SK-N-SH (cell line): ENCODE measurements at regions not wholly inside any gene's neighbourhood (a gene's known extent, or its start where the extent isn't known, plus 50 kb on each side); places are given as distances from the start of the nearest gene placed in this dataset.

ENCODE experiments used
- CTCF ChIA-PET: fragments of 300-600, 350-600 bp; formaldehyde crosslinking; extraction: SDS; loops from one replicate; lab custom pipeline; 2021; lab: Yijun Ruan, JAX
- POLR2A ChIA-PET: fragments of 350-600 bp; sonication (Branson Sonifier 250); formaldehyde crosslinking; extraction: SDS; loops from one replicate; lab custom pipeline; 2020; ENCODE audit warnings: antibody characterized with exemption, inconsistent platforms; lab: Yijun Ruan, JAX
- DNase-seq: peaks from one replicate; pipeline ENCODE4 v3.0.0; 2012
- H2AFZ ChIP-seq: fragments of 200-600 bp; sonication (generic); 2 replicates; pipeline ENCODE4 v1.8.1; 2016; ENCODE audit warnings: antibody characterized with exemption, mild to moderate bottlenecking, low read depth
- H3F3A ChIP-seq: fragments of 200-600 bp; sonication (generic); replicated peaks from 2 replicates; pipeline ENCODE3; 2016; ENCODE audit warnings: antibody characterized with exemption, mild to moderate bottlenecking; ENCODE audit not compliant: insufficient read depth
- H3K27ac ChIP-seq, 2 experiments: fragments of 200-500 bp in 1 of 2; fragments of 200-600 bp in 1 of 2; sonication (Bioruptor generic) in 1 of 2; sonication (generic), shearing (Covaris generic) in 1 of 2; 2 replicates each; pipeline versions ENCODE4 v1.5.1 to v1.6.1; 2014 to 2016; ENCODE audit warnings: low read depth in 2 of 2, inconsistent platforms in 1 of 2, low read length in 1 of 2, mild to moderate bottlenecking in 1 of 2, mixed read lengths in 1 of 2
- H3K27me3 ChIP-seq: fragments of 200-600 bp; sonication (generic), shearing (Covaris generic); 2 replicates; pipeline ENCODE4 v1.6.1; 2016; ENCODE audit warnings: mixed run types; ENCODE audit not compliant: insufficient read depth
- H3K36me3 ChIP-seq, 2 experiments: fragments of 200-500 bp in 1 of 2; fragments of 200-600 bp in 1 of 2; sonication (Bioruptor generic) in 1 of 2; sonication (generic) in 1 of 2; replicated peaks in 1 of 2; 2 replicates each; pipeline versions ENCODE3 to v1.5.1; 2014 to 2016; ENCODE audit warnings: low read length in 1 of 2, mild to moderate bottlenecking in 1 of 2; ENCODE audit not compliant: insufficient read depth in 2 of 2, control insufficient read depth in 1 of 2
- H3K4me1 ChIP-seq, 2 experiments: fragments of 200-500 bp in 1 of 2; fragments of 200-600 bp in 1 of 2; sonication (Bioruptor generic) in 1 of 2; sonication (generic), shearing (Covaris generic) in 1 of 2; 2 replicates each; pipeline versions ENCODE4 v1.5.1 to v1.6.1; 2014 to 2016; ENCODE audit warnings: low read depth in 1 of 2, low read length in 1 of 2, mixed run types in 1 of 2; ENCODE audit not compliant: insufficient read depth in 2 of 2, control insufficient read depth in 1 of 2
- H3K4me2 ChIP-seq: fragments of 200-600 bp; sonication (generic), shearing (Covaris generic); 2 replicates; pipeline ENCODE4 v1.6.1; 2017; ENCODE audit warnings: mixed run types
- H3K4me3 ChIP-seq, 2 experiments: fragments of 200-500 bp in 1 of 2; fragments of 200-600 bp in 1 of 2; sonication (Bioruptor generic) in 1 of 2; sonication (generic), shearing (Covaris generic) in 1 of 2; 2 replicates each; pipeline versions ENCODE4 v1.5.1 to v1.8.1; 2014 to 2016; ENCODE audit warnings: low read depth in 2 of 2, inconsistent platforms in 1 of 2, low read length in 1 of 2, mild to moderate bottlenecking in 1 of 2, mixed read lengths in 1 of 2, moderate library complexity in 1 of 2
- H3K79me2 ChIP-seq: fragments of 200-600 bp; sonication (generic); 2 replicates; pipeline ENCODE4 v1.8.1; 2017; ENCODE audit warnings: mild to moderate bottlenecking; ENCODE audit not compliant: insufficient read depth
- H3K9ac ChIP-seq: fragments of 200-600 bp; sonication (generic); 2 replicates; pipeline ENCODE4 v1.6.1; 2017; ENCODE audit warnings: mixed run types
- H3K9me2 ChIP-seq: fragments of 200-600 bp; sonication (generic); 2 replicates; pipeline ENCODE4 v1.6.1; 2017; ENCODE audit warnings: mixed run types
- H3K9me3 ChIP-seq: fragments of 200-600 bp; sonication (generic); 2 replicates; pipeline ENCODE4 v1.6.1; 2017; ENCODE audit warnings: mixed run types, mild to moderate bottlenecking, moderate library complexity
- H4K20me1 ChIP-seq: fragments of 200-600 bp; sonication (generic); 2 replicates; pipeline ENCODE4 v1.6.1; 2017; ENCODE audit warnings: mild to moderate bottlenecking, mixed run types; ENCODE audit not compliant: insufficient read depth
- CHD2 ChIP-seq: fragments of 150-350 bp; IDR thresholded peaks from 2 replicates; pipeline ENCODE4 v1.6.1; 2018; ENCODE audit warnings: low read length; ENCODE audit not compliant: partially characterized antibody
- ELF1 ChIP-seq: IDR thresholded peaks from 2 replicates; pipeline ENCODE4 v1.4.0; 2012
- EP300 ChIP-seq, 2 experiments: IDR thresholded peaks; 2 replicates each; pipeline versions ENCODE4 v1.4.0 to v1.6.1; 2012; ENCODE audit warnings: borderline replicate concordance in 1 of 2, low read depth in 1 of 2, low read length in 1 of 2
- FOXJ3 ChIP-seq: sonication (generic); formaldehyde crosslinking; IDR thresholded peaks from 2 replicates; pipeline ENCODE4 v1.5.1; 2020; ENCODE audit warnings: mild to moderate bottlenecking, missing genetic modification reagents
- FOXM1 ChIP-seq: IDR thresholded peaks from 2 replicates; pipeline ENCODE4 v1.4.0; 2012; ENCODE audit warnings: low read depth, mild to moderate bottlenecking
- MEF2A ChIP-seq: IDR thresholded peaks from 2 replicates; pipeline ENCODE4 v1.4.0; 2012; ENCODE audit warnings: low read depth, borderline replicate concordance
- MXI1 ChIP-seq: IDR thresholded peaks from 2 replicates; pipeline ENCODE4 v1.6.1; 2012; ENCODE audit warnings: mild to moderate bottlenecking, low read depth, low read length, improper control_type of control experiment
- NFIC ChIP-seq: IDR thresholded peaks from 2 replicates; pipeline ENCODE4 v1.4.0; 2012; ENCODE audit warnings: borderline replicate concordance
- POLR2AphosphoS5 ChIP-seq: IDR thresholded peaks from 2 replicates; pipeline ENCODE4 v1.6.1; 2012; ENCODE audit warnings: low read depth, low read length
- RAD21 ChIP-seq: IDR thresholded peaks from 2 replicates; pipeline ENCODE4 v1.6.1; 2012; ENCODE audit warnings: mild to moderate bottlenecking, low read length
- RCOR1 ChIP-seq: fragments of 150-350 bp; IDR thresholded peaks from 2 replicates; pipeline ENCODE4 v1.6.1; 2017; ENCODE audit warnings: antibody characterized with exemption, low read length
- REST ChIP-seq: IDR thresholded peaks from 2 replicates; pipeline ENCODE4 v1.6.1; 2012; ENCODE audit warnings: mild to moderate bottlenecking, low read depth, low read length, moderate library complexity
- RXRA ChIP-seq: IDR thresholded peaks from 2 replicates; pipeline ENCODE4 v1.4.0; 2012; ENCODE audit warnings: low read depth, mild to moderate bottlenecking, borderline replicate concordance
- SIN3A ChIP-seq: IDR thresholded peaks from 2 replicates; pipeline ENCODE4 v1.6.1; 2012; ENCODE audit warnings: low read depth, mild to moderate bottlenecking, low read length, moderate library complexity, borderline replicate concordance
- SMC3 ChIP-seq: IDR thresholded peaks from 2 replicates; pipeline ENCODE4 v1.6.1; 2012; ENCODE audit warnings: low read depth, low read length, improper control_type of control experiment
- TAF1 ChIP-seq: IDR thresholded peaks from 2 replicates; pipeline ENCODE4 v1.6.1; 2012; ENCODE audit warnings: low read depth, mild to moderate bottlenecking, low read length, moderate library complexity, borderline replicate concordance
- TEAD4 ChIP-seq: IDR thresholded peaks from 2 replicates; pipeline ENCODE4 v1.4.0; 2012; ENCODE audit warnings: mild to moderate bottlenecking, borderline replicate concordance; ENCODE audit not compliant: insufficient read depth
- WGBS: methylation state at CpG from one replicate; pipeline ENCODE4 v1.1.6; 2017; ENCODE audit warnings: low lambda C conversion rate; 5-methylcytosine and 5-hydroxymethylcytosine counted together
- TF ChIP-seq, protein P1 (sequence below): fragments of 200-600 bp; sonication (generic); IDR thresholded peaks from 2 replicates; pipeline ENCODE4 v1.6.1; 2017; ENCODE audit warnings: antibody characterized with exemption, mild to moderate bottlenecking, moderate library complexity
- TF ChIP-seq, protein P2 (sequence below): IDR thresholded peaks from 2 replicates; pipeline ENCODE4; 2012

DNA sequence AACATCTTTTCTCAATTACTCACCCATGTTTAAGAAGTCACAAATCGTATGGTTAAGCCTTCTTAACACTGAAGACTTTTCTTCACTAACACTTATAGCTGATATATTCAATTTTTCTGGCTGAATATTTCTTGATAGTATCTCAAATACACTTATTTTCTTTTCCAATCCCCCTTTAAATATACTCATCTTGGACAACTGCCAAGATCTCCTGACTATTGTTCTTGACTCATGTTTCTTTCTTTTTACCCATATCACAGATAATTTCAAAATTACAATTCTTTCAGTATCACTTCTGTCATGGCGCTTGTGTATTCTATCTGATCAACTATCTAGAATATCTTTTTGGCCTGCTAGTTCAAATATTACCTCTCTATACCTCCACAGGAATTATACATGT lies 954.3 kb upstream of the ACVR2A start:
- H3K9ac ChIP-seq = no peak overlapping the region
- H3K36me3 ChIP-seq = no peaks in the 10 kb centered on the region
- WGBS = 12% methylated on average over 2 of the region's 2 CpGs
- no peaks in the 10 kb centered on the region for H3K9me3 ChIP-seq
- ChIA-PET CTCF (no interaction called here), POLR2A (no interaction called here)
- H3K4me2 ChIP-seq = no peak overlapping the region
- no peaks in the 10 kb centered on the region for H3K4me1 ChIP-seq
- no peaks in the 10 kb centered on the region for H3K27me3 ChIP-seq
- no peak overlapping the region for H3K4me3 ChIP-seq
- DNase-seq = no peak
- no peaks in the 10 kb centered on the region for H3F3A ChIP-seq
- TF ChIP-seq, protein P1, sequence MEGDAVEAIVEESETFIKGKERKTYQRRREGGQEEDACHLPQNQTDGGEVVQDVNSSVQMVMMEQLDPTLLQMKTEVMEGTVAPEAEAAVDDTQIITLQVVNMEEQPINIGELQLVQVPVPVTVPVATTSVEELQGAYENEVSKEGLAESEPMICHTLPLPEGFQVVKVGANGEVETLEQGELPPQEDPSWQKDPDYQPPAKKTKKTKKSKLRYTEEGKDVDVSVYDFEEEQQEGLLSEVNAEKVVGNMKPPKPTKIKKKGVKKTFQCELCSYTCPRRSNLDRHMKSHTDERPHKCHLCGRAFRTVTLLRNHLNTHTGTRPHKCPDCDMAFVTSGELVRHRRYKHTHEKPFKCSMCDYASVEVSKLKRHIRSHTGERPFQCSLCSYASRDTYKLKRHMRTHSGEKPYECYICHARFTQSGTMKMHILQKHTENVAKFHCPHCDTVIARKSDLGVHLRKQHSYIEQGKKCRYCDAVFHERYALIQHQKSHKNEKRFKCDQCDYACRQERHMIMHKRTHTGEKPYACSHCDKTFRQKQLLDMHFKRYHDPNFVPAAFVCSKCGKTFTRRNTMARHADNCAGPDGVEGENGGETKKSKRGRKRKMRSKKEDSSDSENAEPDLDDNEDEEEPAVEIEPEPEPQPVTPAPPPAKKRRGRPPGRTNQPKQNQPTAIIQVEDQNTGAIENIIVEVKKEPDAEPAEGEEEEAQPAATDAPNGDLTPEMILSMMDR = no peak
- no peak for TF ChIP-seq RAD21
- TF ChIP-seq FOXM1 = no peak
- no peak for TF ChIP-seq TEAD4
- TF ChIP-seq ELF1 = no peak
- TF ChIP-seq RXRA = no peak
- TF ChIP-seq MXI1 = no peak
- no peak for TF ChIP-seq POLR2AphosphoS5
- TF ChIP-seq FOXJ3 (CRISPR knock-in tag) = no peak
- TF ChIP-seq, protein P2, sequence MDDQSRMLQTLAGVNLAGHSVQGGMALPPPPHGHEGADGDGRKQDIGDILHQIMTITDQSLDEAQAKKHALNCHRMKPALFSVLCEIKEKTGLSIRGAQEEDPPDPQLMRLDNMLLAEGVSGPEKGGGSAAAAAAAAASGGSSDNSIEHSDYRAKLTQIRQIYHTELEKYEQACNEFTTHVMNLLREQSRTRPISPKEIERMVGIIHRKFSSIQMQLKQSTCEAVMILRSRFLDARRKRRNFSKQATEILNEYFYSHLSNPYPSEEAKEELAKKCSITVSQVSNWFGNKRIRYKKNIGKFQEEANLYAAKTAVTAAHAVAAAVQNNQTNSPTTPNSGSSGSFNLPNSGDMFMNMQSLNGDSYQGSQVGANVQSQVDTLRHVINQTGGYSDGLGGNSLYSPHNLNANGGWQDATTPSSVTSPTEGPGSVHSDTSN = no peak
- TF ChIP-seq SIN3A = no peak
- TF ChIP-seq RCOR1 = no peak
- TF ChIP-seq TAF1 = no peak
- no peak for TF ChIP-seq MEF2A
- TF ChIP-seq EP300 (IDR thresholded peaks at IDR 0.05; ENCODE audit: borderline replicate concordance in 1 of 2, low read depth in 1 of 2, low read length in 1 of 2) = no peak
- TF ChIP-seq CHD2 = no peak
- no peak for TF ChIP-seq REST
- TF ChIP-seq SMC3 = no peak
- TF ChIP-seq NFIC = no peak
- H3K27ac ChIP-seq = no peak overlapping the region
- no peaks in the 10 kb centered on the region for H3K79me2 ChIP-seq
- no peak overlapping the region for H2AFZ ChIP-seq
- no peaks in the 10 kb centered on the region for H4K20me1 ChIP-seq
- H3K9me2 ChIP-seq = no peaks in the 10 kb centered on the region; the same call in 1 of the 2 replicates
